Ovary (tissue), 7 donors: ENCODE measurements at regions not wholly inside any gene's neighbourhood (a gene's known extent, or its start where the extent isn't known, plus 50 kb on each side); places are given as distances from the start of the nearest gene placed in this dataset.

Experiments used
- DNase-seq, 5 donors: peaks; one replicate each; pipeline ENCODE4 v3.0.0-alpha.2; 2019 to 2020
- H3K27ac ChIP-seq, 2 donors: fragments of 200-600 bp; one replicate each; pipeline versions ENCODE4 v1.5.1 to v1.8.0; 2019 to 2022
- H3K27me3 ChIP-seq: fragments of 200-600 bp; one replicate; pipeline ENCODE4 v1.8.0; 2022
- H3K36me3 ChIP-seq: fragments of 200-600 bp; sonication (generic); one replicate; pipeline ENCODE4 v1.5.1; 2019
- H3K4me1 ChIP-seq: one replicate; pipeline ENCODE4 v1.8.1; 2013; ENCODE audit warnings: mild to moderate bottlenecking, moderate library complexity; ENCODE audit not compliant: insufficient read depth
- H3K4me3 ChIP-seq: fragments of 200-600 bp; sonication (generic); one replicate; pipeline ENCODE4 v1.5.1; 2017
- H3K9me3 ChIP-seq, 2 donors: fragments of 200-600 bp in 1 of 2; sonication (generic) in 1 of 2; one replicate each; pipeline versions ENCODE4 v1.5.1 to v1.8.1; 2013 to 2019; ENCODE audit warnings: mild to moderate bottlenecking in 1 of 2, moderate library complexity in 1 of 2
- CTCF ChIP-seq, 3 donors: fragments of 450-650 bp in 2 of 3; fragments of 200-600 bp in 1 of 3; IDR thresholded peaks; one replicate each; pipeline versions ENCODE4 v1.5.1 to v1.8.0; 2016 to 2022; ENCODE audit warnings: antibody characterized with exemption in 3 of 3, mild to moderate bottlenecking in 1 of 3
- EP300 ChIP-seq: sonication (generic); formaldehyde crosslinking; IDR thresholded peaks from one replicate; pipeline ENCODE4 v1.6.1; 2017; ENCODE audit warnings: antibody characterized with exemption
- POLR2A ChIP-seq: fragments of 450-650 bp; IDR thresholded peaks from one replicate; pipeline ENCODE4 v1.6.1; 2017; ENCODE audit warnings: antibody characterized with exemption, mild to moderate bottlenecking, moderate library complexity
- WGBS, 3 donors: extraction: QIAGEN DNeasy Blood & Tissue Kit in 1 of 3; methylation state at CpG; one replicate each; pipeline versions ENCODE4 v1.1.5 to v1.1.7; 2013 to 2017; 5-methylcytosine and 5-hydroxymethylcytosine counted together
- intact Hi-C, 4 donors: fragments of 100-400 bp; cut with DNase I; formaldehyde crosslinking; loops; one replicate each; pipeline versions ENCODE4 v1.11.0 to v1.15.1; 2022 to 2023
- donor health status: DM: no; HTN: no; CAD: no; lungs with moderate emphysema.
- donor health status: DM: no; HTN: no; CAD: no.
- donor health status: Bipolar disorder and iron deficiency.
- donor health status: DM: no; HTN: no; CAD: no.
- donor health status: DM: yes; HTN: yes; CAD: no.

GRCh38 chr17:34813290-34813689, 148.0 kb downstream of the CCT6B start:
- intact Hi-C loops, result no loop called here
- 75 to 85% (median 77%) methylated on average over 5 of the region's 5 CpGs for WGBS, 3 donors

GRCh38 chr17:34811561-34811960, 149.7 kb downstream of the CCT6B start:
- Histone ChIP-seq H3K4me3 (no peak overlapping the region), H3K27ac (no peak overlapping the region), H3K36me3 (no peaks in the 10 kb centered on the region), H3K27me3 (no peaks in the 10 kb centered on the region), H3K9me3 (no peaks in the 10 kb centered on the region), H3K4me1 (no peaks in the 10 kb centered on the region)
- 70 to 77% (median 72%) methylated on average over 5 of the region's 5 CpGs for WGBS, 3 donors
- intact Hi-C loops, result no loop called here
- no peak for TF ChIP-seq CTCF (IDR thresholded peaks at IDR 0.05)
- no peak for TF ChIP-seq POLR2A
- TF ChIP-seq EP300, result no peak
- no peak for DNase-seq

More at GRCh38 chr17:34813290-34813689, 148.0 kb downstream of the CCT6B start:
- Histone ChIP-seq H3K27ac (no peak overlapping the region), H3K27me3 (no peaks in the 10 kb centered on the region), H3K4me3 (no peak overlapping the region), H3K4me1 (no peaks in the 10 kb centered on the region), H3K9me3 (no peaks in the 10 kb centered on the region), H3K36me3 (no peaks in the 10 kb centered on the region)
- TF ChIP-seq POLR2A (no peak), CTCF (IDR thresholded peaks at IDR 0.05) (no peak), EP300 (no peak)
- DNase-seq, result no peak

GRCh38 chr17:34800661-34801060, 160.6 kb downstream of the CCT6B start:
- intact Hi-C loops, result no loop called here
- TF ChIP-seq CTCF (IDR thresholded peaks at IDR 0.05), result no peak
- no peak for TF ChIP-seq POLR2A
- TF ChIP-seq EP300, result no peak
- WGBS, 3 donors, result 26 to 39% (median 35%) methylated on average over 1 of the region's 1 CpG
- DNase-seq, result no peak
- no peaks in the 10 kb centered on the region for H3K4me1 ChIP-seq
- H3K9me3 ChIP-seq, result no peaks in the 10 kb centered on the region
- H3K4me3 ChIP-seq, result no peak overlapping the region
- H3K36me3 ChIP-seq, result no peaks in the 10 kb centered on the region
- no peak overlapping the region for H3K27ac ChIP-seq
- H3K27me3 ChIP-seq, result no peaks in the 10 kb centered on the region

GRCh38 chr17:34799751-34800150, 161.5 kb downstream of the CCT6B start:
- no peak for DNase-seq
- H3K4me3 ChIP-seq, result no peak overlapping the region
- intact Hi-C loops, result no loop called here

More at GRCh38 chr17:34799751-34800150, 161.5 kb downstream of the CCT6B start:
- Histone ChIP-seq H3K9me3 (no peaks in the 10 kb centered on the region), H3K4me1 (no peaks in the 10 kb centered on the region), H3K36me3 (no peaks in the 10 kb centered on the region), H3K27me3 (no peaks in the 10 kb centered on the region), H3K27ac (no peak overlapping the region)
- 67 to 79% (median 68%) methylated on average over 6 of the region's 6 CpGs for WGBS, 3 donors
- TF ChIP-seq EP300 (no peak), CTCF (IDR thresholded peaks at IDR 0.05) (no peak), POLR2A (no peak)
